Hematopoietic multipotent progenitor cell treated with erythropoietin and hydrocortisone succinate and interleukin-3 and kit ligand, for 17 days (in vitro differentiated cells): ENCODE measurements at regions not wholly inside any gene's neighbourhood (a gene's known extent, or its start where the extent isn't known, plus 50 kb on each side); places are given as distances from the start of the nearest gene placed in this dataset.

Experiments used
- DNase-seq: peaks from one replicate; pipeline ENCODE4 v3.0.0-alpha.2; 2015; ENCODE audit warnings: low spot score

GRCh38 chr22:27639248-27640086 is 162.1 kb downstream of the MN1 start:
- no peak for DNase-seq

- DNase-seq, result no peak
Observed at GRCh38 chr22:27641049-27641795, 160.3 kb downstream of the MN1 start.

GRCh38 chr22:27642104-27642800 is 159.3 kb downstream of the MN1 start:
- no peak for DNase-seq

- no peak for DNase-seq
Observed at GRCh38 chr22:27643907-27644306, 157.6 kb downstream of the MN1 start.

- no peak for DNase-seq
Observed at GRCh38 chr22:27644566-27644965, 157.0 kb downstream of the MN1 start.

- DNase-seq, result no peak
Observed at GRCh38 chr22:27647540-27647939, 154.0 kb downstream of the MN1 start.

- DNase-seq, result no peak
Observed at GRCh38 chr22:27648074-27648473, 153.5 kb downstream of the MN1 start.

- no peak for DNase-seq
Observed at GRCh38 chr22:27648853-27649252, 152.7 kb downstream of the MN1 start.

GRCh38 chr22:27650572-27650971 is 151.0 kb downstream of the MN1 start:
- no peak for DNase-seq

- no peak for DNase-seq
Observed at GRCh38 chr22:27650985-27651384, 150.6 kb downstream of the MN1 start.

DNA sequence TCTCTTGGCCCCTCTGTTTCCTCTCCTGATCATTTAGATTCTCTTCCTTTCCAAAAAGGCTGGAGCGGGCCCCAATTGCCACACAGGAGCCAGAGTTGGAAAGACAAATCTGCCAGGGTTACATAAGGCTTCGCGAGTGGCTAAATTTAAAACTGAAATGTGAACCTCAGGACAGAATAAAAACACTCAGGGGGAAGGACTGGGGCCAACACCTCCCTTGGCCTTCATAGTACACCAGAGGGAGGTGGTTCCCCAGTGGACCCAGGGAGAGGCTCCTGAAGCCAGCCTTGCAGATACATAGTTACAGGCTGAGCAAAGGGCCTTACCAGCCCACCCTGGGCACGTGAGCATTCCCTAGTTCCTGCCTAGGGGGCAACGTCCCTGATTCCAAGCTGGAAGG is 150.1 kb downstream of the MN1 start:
- DNase-seq, result no peak

- DNase-seq, result no peak
Observed at GRCh38 chr22:27654546-27655445, 146.8 kb downstream of the MN1 start.

- DNase-seq, result no peak
Observed at GRCh38 chr22:27655582-27656185, 145.9 kb downstream of the MN1 start.

- DNase-seq, result no peak
Observed at GRCh38 chr22:27656970-27657369, 144.6 kb downstream of the MN1 start.

DNA sequence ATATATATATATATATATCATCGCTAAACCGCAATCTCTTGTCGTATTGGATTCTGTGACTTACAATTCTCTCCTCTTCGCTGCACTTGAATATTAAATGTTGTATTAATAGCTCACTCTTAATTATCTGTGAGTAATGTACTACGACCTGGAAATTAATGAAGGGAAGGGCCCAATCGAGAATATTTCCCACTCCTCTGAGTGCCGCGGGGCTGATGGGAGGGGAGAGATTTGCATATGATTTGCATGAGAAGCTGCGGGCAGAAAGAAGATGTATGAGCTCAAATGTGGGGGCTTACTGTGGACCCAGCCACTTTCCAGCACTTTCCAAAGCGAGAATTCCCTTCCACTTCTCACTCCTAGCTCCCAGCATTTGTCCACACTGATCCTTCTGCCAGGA is 141.2 kb downstream of the MN1 start:
- no peak for DNase-seq

DNA sequence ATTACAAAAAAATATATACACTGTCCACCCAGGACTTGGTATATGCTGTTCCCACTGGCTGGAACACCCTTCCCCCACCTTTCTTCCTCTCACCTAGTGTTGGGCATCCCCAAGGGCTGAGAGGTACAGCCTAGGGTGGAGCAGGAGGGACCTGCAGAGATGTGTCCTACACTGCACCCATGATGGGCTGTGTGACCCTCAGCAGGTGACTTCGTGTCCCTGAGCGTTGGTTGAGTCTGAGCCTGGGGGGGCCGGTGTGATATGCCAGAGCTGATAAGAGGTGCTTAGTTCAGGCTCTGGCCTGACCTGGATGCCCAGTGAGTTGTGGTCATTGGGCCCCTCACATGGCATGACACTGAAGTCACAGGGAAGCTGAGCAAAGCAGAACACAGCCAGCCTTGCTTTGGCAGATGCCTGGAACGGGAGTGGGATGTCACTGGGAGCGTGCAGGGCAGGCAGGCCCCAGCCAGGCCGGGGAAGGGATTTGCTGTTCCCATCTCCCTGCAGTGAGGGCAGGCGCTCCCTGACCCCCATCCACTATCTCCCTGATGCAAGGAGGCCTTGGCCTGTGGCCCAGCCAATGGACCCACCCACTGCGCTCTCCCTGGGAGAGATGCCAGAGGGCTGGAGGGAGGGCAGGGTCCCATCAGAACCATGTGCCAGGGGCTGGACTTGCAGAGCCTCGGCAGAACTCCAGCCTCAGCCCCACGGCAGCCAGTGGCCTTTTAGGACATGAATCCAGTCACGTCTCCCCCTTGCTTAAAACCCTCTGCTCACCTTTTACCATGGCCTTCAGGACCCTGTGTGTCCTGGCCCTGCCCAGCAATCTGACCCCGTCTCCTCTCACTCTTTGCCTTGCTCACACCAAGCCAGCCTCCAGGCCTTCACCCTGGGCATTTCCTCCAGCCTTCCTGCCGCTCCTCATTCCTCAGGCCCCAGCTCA is 138.9 kb downstream of the MN1 start:
- peak; percentile 67 for DNase-seq

DNA sequence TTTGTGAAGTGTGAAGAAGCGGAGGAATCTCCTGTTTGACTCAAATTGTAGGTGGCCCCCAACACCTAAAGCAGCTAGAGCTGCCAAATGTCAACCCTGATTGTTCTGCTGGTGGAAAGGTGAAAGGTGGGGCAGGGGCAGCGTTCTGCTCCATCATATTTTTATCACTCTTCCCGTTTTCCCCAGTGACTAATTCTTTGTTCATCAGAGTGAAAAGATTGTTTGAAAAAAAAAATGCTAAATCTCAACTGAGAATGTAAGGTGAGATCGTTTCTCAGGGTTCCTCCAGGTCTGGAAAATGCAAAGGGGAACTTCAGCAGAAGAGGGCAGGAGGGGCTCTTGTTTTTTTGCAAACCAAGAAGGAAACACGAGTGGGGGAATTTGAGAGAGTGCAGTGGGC is 137.7 kb downstream of the MN1 start:
- DNase-seq, result no peak

- no peak for DNase-seq
Observed at GRCh38 chr22:27666272-27666997, 135.1 kb downstream of the MN1 start.

DNA sequence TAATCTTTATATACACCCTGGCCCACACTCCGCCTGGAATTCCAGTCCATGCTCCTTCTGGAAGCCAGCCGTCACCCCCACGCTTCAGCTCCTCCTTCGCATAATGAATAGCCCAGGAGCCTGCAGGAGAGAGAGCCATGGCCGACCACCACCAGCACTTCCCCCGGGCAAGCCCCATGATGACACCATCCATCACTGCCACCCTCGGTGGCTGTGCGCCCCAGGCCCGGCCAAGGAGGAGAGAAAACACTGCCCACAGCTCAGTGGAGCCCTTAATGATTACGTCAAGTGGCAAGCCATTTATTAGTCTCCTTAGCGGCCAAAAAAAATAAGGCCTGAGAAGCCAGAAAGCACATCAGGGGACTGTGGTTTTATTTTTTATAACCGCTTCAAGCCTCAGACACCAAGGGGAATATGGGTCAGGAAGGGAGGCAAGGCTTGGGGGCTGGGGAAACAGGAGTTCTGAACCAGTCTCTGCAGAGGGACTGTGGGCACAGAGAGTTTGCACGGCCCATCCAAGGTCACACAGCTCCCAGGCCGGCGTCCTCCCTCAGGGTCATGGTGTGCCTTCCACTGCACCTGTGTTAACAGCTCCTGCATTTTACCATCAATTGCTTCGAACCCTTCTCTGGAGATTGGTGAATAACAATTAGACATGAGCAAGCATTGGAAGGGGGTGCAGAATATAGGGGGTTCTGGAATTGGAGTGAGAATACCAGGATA is 134.3 kb downstream of the MN1 start:
- no peak for DNase-seq
